ES-I3 (cell line): ENCODE measurements at regions not wholly inside any gene's neighbourhood (a gene's known extent, or its start where the extent isn't known, plus 50 kb on each side); places are given as distances from the start of the nearest gene placed in this dataset.

Source experiments
- H3K36me3 ChIP-seq: 2 replicates; pipeline ENCODE4 v1.6.1; 2013; ENCODE audit warnings: mild to moderate bottlenecking, low read length, control low read depth, moderate library complexity; ENCODE audit not compliant: insufficient read depth
- H3K4me1 ChIP-seq: 2 replicates; pipeline ENCODE4 v1.6.1; 2013; ENCODE audit warnings: mild to moderate bottlenecking, control low read depth, low read length; ENCODE audit not compliant: insufficient read depth
- H3K9ac ChIP-seq: 2 replicates; pipeline ENCODE4 v1.6.1; 2013; ENCODE audit warnings: low read depth, mild to moderate bottlenecking, low read length, moderate library complexity
- H3K9me3 ChIP-seq: 2 replicates; pipeline ENCODE4 v1.6.1; 2013; ENCODE audit warnings: mild to moderate bottlenecking, low read length, moderate library complexity; ENCODE audit not compliant: control insufficient read depth, insufficient read depth

- Histone ChIP-seq H3K9me3 (no peaks in the 10 kb centered on the region), H3K9ac (no peak overlapping the region), H3K4me1 (no peaks in the 10 kb centered on the region), H3K36me3 (no peaks in the 10 kb centered on the region)
Measured at GRCh38 chr7:46189255-46189790, 268.3 kb upstream of the IGFBP3 start.

GRCh38 chr7:46186131-46186530 lies 265.1 kb upstream of the IGFBP3 start:
- no peaks in the 10 kb centered on the region for H3K36me3 ChIP-seq

GRCh38 chr7:46179061-46179610 lies 258.1 kb upstream of the IGFBP3 start:
- no peaks in the 10 kb centered on the region for H3K36me3 ChIP-seq
- no peaks in the 10 kb centered on the region; the same call in 1 of the 2 replicates for H3K4me1 ChIP-seq
- peaks cover 5% of the 10 kb centered on the region; the same call in 1 of the 2 replicates for H3K9me3 ChIP-seq
- no peak overlapping the region for H3K9ac ChIP-seq

More at GRCh38 chr7:46186131-46186530, 265.1 kb upstream of the IGFBP3 start:
- Histone ChIP-seq H3K9me3 (peaks cover 5% of the 10 kb centered on the region; the same call in 1 of the 2 replicates), H3K9ac (no peak overlapping the region), H3K4me1 (no peaks in the 10 kb centered on the region)

- no peaks in the 10 kb centered on the region; the same call in 1 of the 2 replicates for H3K4me1 ChIP-seq
- H3K9ac ChIP-seq = no peak overlapping the region
- H3K9me3 ChIP-seq = peaks cover 5% of the 10 kb centered on the region; the same call in 1 of the 2 replicates
- H3K36me3 ChIP-seq = no peaks in the 10 kb centered on the region
Measured at GRCh38 chr7:46178661-46179060, 257.6 kb upstream of the IGFBP3 start.

GRCh38 chr7:46177821-46178220 lies 256.7 kb upstream of the IGFBP3 start:
- no peak overlapping the region for H3K9ac ChIP-seq
- peaks cover 5% of the 10 kb centered on the region; the same call in 1 of the 2 replicates for H3K9me3 ChIP-seq
- no peaks in the 10 kb centered on the region; the same call in 1 of the 2 replicates for H3K4me1 ChIP-seq
- H3K36me3 ChIP-seq = no peaks in the 10 kb centered on the region

- Histone ChIP-seq H3K4me1 (no peaks in the 10 kb centered on the region; the same call in 1 of the 2 replicates), H3K9ac (no peak overlapping the region), H3K36me3 (no peaks in the 10 kb centered on the region), H3K9me3 (no peaks in the 10 kb centered on the region)
Measured at GRCh38 chr7:46175221-46175620, 254.1 kb upstream of the IGFBP3 start.

GRCh38 chr7:46174196-46174580 lies 253.1 kb upstream of the IGFBP3 start:
- Histone ChIP-seq H3K36me3 (no peaks in the 10 kb centered on the region), H3K9me3 (no peaks in the 10 kb centered on the region), H3K9ac (no peak overlapping the region), H3K4me1 (no peaks in the 10 kb centered on the region; the same call in 1 of the 2 replicates)

- H3K9me3 ChIP-seq = no peaks in the 10 kb centered on the region
- H3K4me1 ChIP-seq = no peaks in the 10 kb centered on the region; the same call in 1 of the 2 replicates
- no peak overlapping the region for H3K9ac ChIP-seq
- H3K36me3 ChIP-seq = no peaks in the 10 kb centered on the region
Measured at GRCh38 chr7:46173476-46174195, 252.6 kb upstream of the IGFBP3 start.

GRCh38 chr7:46170792-46171191 lies 249.7 kb upstream of the IGFBP3 start:
- Histone ChIP-seq H3K9ac (no peak overlapping the region), H3K4me1 (no peaks in the 10 kb centered on the region), H3K36me3 (no peaks in the 10 kb centered on the region), H3K9me3 (no peaks in the 10 kb centered on the region)

GRCh38 chr7:46170021-46170420 lies 248.9 kb upstream of the IGFBP3 start:
- Histone ChIP-seq H3K4me1 (no peaks in the 10 kb centered on the region), H3K9me3 (no peaks in the 10 kb centered on the region; the same call in 1 of the 2 replicates), H3K9ac (no peak overlapping the region), H3K36me3 (no peaks in the 10 kb centered on the region)

- H3K9ac ChIP-seq = no peak overlapping the region
- H3K4me1 ChIP-seq = no peaks in the 10 kb centered on the region
- H3K9me3 ChIP-seq = no peaks in the 10 kb centered on the region; the same call in 1 of the 2 replicates
- no peaks in the 10 kb centered on the region for H3K36me3 ChIP-seq
Measured at GRCh38 chr7:46169384-46169755, 248.3 kb upstream of the IGFBP3 start.

- no peak overlapping the region for H3K9ac ChIP-seq
Measured at GRCh38 chr7:46168671-46169383, 247.8 kb upstream of the IGFBP3 start.

GRCh38 chr7:46168231-46168630 lies 247.2 kb upstream of the IGFBP3 start:
- no peaks in the 10 kb centered on the region for H3K36me3 ChIP-seq
- H3K9ac ChIP-seq = no peak overlapping the region
- H3K9me3 ChIP-seq = no peaks in the 10 kb centered on the region; the same call in 1 of the 2 replicates
- H3K4me1 ChIP-seq = no peaks in the 10 kb centered on the region

More at GRCh38 chr7:46168671-46169383, 247.8 kb upstream of the IGFBP3 start:
- H3K4me1 ChIP-seq = no peaks in the 10 kb centered on the region
- no peaks in the 10 kb centered on the region; the same call in 1 of the 2 replicates for H3K9me3 ChIP-seq
- no peaks in the 10 kb centered on the region for H3K36me3 ChIP-seq

GRCh38 chr7:46165276-46165675 lies 244.2 kb upstream of the IGFBP3 start:
- H3K36me3 ChIP-seq = no peaks in the 10 kb centered on the region
- no peak overlapping the region for H3K9ac ChIP-seq
- no peaks in the 10 kb centered on the region for H3K4me1 ChIP-seq
- no peaks in the 10 kb centered on the region; the same call in 1 of the 2 replicates for H3K9me3 ChIP-seq
